ENCODE measurements at regions not wholly inside any gene's neighbourhood (a gene's known extent, or its start where the extent isn't known, plus 50 kb on each side); places are given as distances from the start of the nearest gene placed in this dataset.

GRCh38 chr16:87239545-87239944, 77.6 kb downstream of the C16orf95 start:
- H3K4me2 ChIP-seq (ENCODE audit: low read length): no peak overlapping the region

DNA sequence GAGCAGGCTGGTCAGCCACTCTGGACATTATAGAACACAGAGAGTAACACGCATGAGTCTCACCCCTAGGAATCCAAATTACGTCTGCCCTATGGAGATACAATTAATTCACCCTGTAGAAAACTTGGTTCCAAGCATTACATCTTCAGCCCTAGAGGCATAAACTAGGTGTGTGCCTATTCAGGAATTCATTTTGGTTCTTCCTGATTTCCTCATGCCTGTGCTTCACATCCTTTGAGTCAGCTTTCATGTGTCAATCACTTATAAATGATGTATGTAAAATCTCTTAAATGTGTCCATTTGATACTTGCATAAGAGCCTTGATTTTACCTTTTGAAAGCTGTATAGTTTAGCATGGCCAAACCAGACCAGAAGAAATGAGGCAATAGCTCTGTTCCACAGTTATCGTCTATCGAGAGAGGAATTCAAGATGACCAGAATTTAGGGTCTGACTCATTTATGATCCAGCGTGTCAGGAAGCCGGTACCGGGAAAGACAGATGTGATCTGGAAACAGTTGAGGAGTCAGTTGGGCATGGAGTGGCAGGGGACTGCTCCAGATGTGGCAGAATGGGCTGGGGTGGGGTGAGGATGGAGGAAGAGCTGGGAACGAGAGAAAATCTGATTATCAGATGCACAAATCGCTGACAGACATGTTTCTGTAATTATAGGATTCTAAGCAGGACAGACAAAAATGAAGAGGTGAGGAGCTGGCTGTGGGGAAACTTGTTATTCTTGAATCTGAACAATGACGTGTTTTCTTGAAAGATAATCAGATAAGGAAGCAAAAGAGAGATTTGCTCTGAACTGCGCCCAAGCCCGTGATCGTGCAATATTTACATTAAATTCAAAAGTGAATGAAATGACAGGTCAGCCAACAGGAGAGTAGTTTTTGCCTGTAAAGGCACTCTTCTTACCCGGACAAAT, 76.7 kb downstream of the C16orf95 start:
- H3K27ac ChIP-seq (ENCODE audit: low read length): no peak overlapping the region

More at GRCh38 chr16:87239545-87239944, 77.6 kb downstream of the C16orf95 start:
- no peaks in the 10 kb centered on the region for H4K20me1 ChIP-seq (ENCODE audit: insufficient read depth, low read length)
- H3K79me2 ChIP-seq (ENCODE audit: low read length): no peaks in the 10 kb centered on the region
- H3K27me3 ChIP-seq (ENCODE audit: low read depth, low read length): no peaks in the 10 kb centered on the region
- H3K27ac ChIP-seq (ENCODE audit: low read length): no peak overlapping the region
- H3K36me3 ChIP-seq (replicated peaks; ENCODE audit: low read depth, low read length): no peaks in the 10 kb centered on the region
- no peak overlapping the region for H2AFZ ChIP-seq (ENCODE audit: low read depth, low read length)
- H3K4me1 ChIP-seq (ENCODE audit: low read length): no peaks in the 10 kb centered on the region
- H3K9me3 ChIP-seq (ENCODE audit: insufficient read depth, low read length): no peaks in the 10 kb centered on the region
- no peak overlapping the region for H3K4me3 ChIP-seq (ENCODE audit: low read length)
- TF ChIP-seq EZH2phosphoT487 (IDR thresholded peaks at IDR 0.05; ENCODE audit: low read depth) (no peak), CTCF (IDR thresholded peaks at IDR 0.05; ENCODE audit: low read depth, low read length) (no peak)
- no peak overlapping the region for H3K9ac ChIP-seq (ENCODE audit: low read length)

GRCh38 chr16:87241137-87241771, 75.9 kb downstream of the C16orf95 start:
- Histone ChIP-seq H3K27me3 (ENCODE audit: low read depth, low read length) (no peaks in the 10 kb centered on the region), H4K20me1 (ENCODE audit: insufficient read depth, low read length) (no peaks in the 10 kb centered on the region), H3K9ac (ENCODE audit: low read length) (no peak overlapping the region), H2AFZ (ENCODE audit: low read depth, low read length) (no peak overlapping the region), H3K4me2 (ENCODE audit: low read length) (no peak overlapping the region), H3K9me3 (ENCODE audit: insufficient read depth, low read length) (no peaks in the 10 kb centered on the region), H3K27ac (ENCODE audit: low read length) (no peak overlapping the region), H3K36me3 (replicated peaks; ENCODE audit: low read depth, low read length) (no peaks in the 10 kb centered on the region), H3K4me1 (ENCODE audit: low read length) (no peaks in the 10 kb centered on the region), H3K4me3 (ENCODE audit: low read length) (no peak overlapping the region), H3K79me2 (ENCODE audit: low read length) (no peaks in the 10 kb centered on the region)
- TF ChIP-seq EZH2phosphoT487 (IDR thresholded peaks at IDR 0.05; ENCODE audit: low read depth) (no peak), CTCF (IDR thresholded peaks at IDR 0.05; ENCODE audit: low read depth, low read length) (no peak)

More for the DNA sequence above, 76.7 kb downstream of the C16orf95 start:
- Histone ChIP-seq H3K36me3 (replicated peaks; ENCODE audit: low read depth, low read length) (no peaks in the 10 kb centered on the region), H4K20me1 (ENCODE audit: insufficient read depth, low read length) (no peaks in the 10 kb centered on the region), H3K4me3 (ENCODE audit: low read length) (no peak overlapping the region), H3K79me2 (ENCODE audit: low read length) (no peaks in the 10 kb centered on the region), H3K9ac (ENCODE audit: low read length) (no peak overlapping the region), H3K27me3 (ENCODE audit: low read depth, low read length) (no peaks in the 10 kb centered on the region), H3K4me2 (ENCODE audit: low read length) (no peak overlapping the region), H3K4me1 (ENCODE audit: low read length) (no peaks in the 10 kb centered on the region), H3K9me3 (ENCODE audit: insufficient read depth, low read length) (no peaks in the 10 kb centered on the region), H2AFZ (ENCODE audit: low read depth, low read length) (no peak overlapping the region)
- TF ChIP-seq EZH2phosphoT487 (IDR thresholded peaks at IDR 0.05; ENCODE audit: low read depth) (no peak), CTCF (IDR thresholded peaks at IDR 0.05; ENCODE audit: low read depth, low read length) (no peak)

- Histone ChIP-seq H3K4me3 (ENCODE audit: low read length) (no peak overlapping the region), H3K79me2 (ENCODE audit: low read length) (no peaks in the 10 kb centered on the region), H3K4me2 (ENCODE audit: low read length) (no peak overlapping the region), H3K27ac (ENCODE audit: low read length) (no peak overlapping the region), H3K9me3 (ENCODE audit: insufficient read depth, low read length) (no peaks in the 10 kb centered on the region), H3K27me3 (ENCODE audit: low read depth, low read length) (no peaks in the 10 kb centered on the region), H3K4me1 (ENCODE audit: low read length) (peaks cover under 1% of the 10 kb centered on the region; the same call in 1 of the 2 replicates), H3K9ac (ENCODE audit: low read length) (no peak overlapping the region), H2AFZ (ENCODE audit: low read depth, low read length) (no peak overlapping the region), H3K36me3 (replicated peaks; ENCODE audit: low read depth, low read length) (no peaks in the 10 kb centered on the region), H4K20me1 (ENCODE audit: insufficient read depth, low read length) (no peaks in the 10 kb centered on the region)
- TF ChIP-seq CTCF (IDR thresholded peaks at IDR 0.05; ENCODE audit: low read depth, low read length): no peak
- TF ChIP-seq EZH2phosphoT487 (IDR thresholded peaks at IDR 0.05; ENCODE audit: low read depth): no peak
Observed at GRCh38 chr16:87243478-87243877, 73.7 kb downstream of the C16orf95 start.
